IMR-90 (cell line): ENCODE measurements at regions not wholly inside any gene's neighbourhood (a gene's known extent, or its start where the extent isn't known, plus 50 kb on each side); places are given as distances from the start of the nearest gene placed in this dataset.

ENCODE experiments used
- ATAC-seq: fragments of 200-7000 bp; cut with Tn5 transposase; 2 replicates; pipeline ENCODE4 v1.9.1; 2020; ENCODE audit warnings: low read depth, mild to moderate bottlenecking, moderate library complexity
- BruUV-seq: library from RNA; stranded (reverse); fragments of 400-500 nt; replicated peaks from 2 replicates; lab custom pipeline; 2021; lab: Mats Ljungman, UMichigan
- CTCF ChIA-PET: fragments of 300-600 bp; formaldehyde crosslinking; extraction: SDS; loops from one replicate; lab custom pipeline; 2021; ENCODE audit warnings: antibody characterized with exemption; lab: Yijun Ruan, JAX
- POLR2A ChIA-PET: fragments of 300-600 bp; sonication (Branson Sonifier 250); formaldehyde crosslinking; loops from one replicate; lab custom pipeline; 2022; ENCODE audit warnings: antibody characterized with exemption; ENCODE audit not compliant: unreplicated experiment; lab: Charles Lee
- DNase-seq: peaks from one replicate; pipeline ENCODE4 v3.0.0; 2013
- H2AFZ ChIP-seq: replicated peaks from 2 replicates; pipeline ENCODE3; 2013; ENCODE audit warnings: low read length, mild to moderate bottlenecking; ENCODE audit not compliant: poor library complexity
- H2AK5ac ChIP-seq: 2 replicates; pipeline ENCODE4 v1.6.1; 2013; ENCODE audit warnings: low read depth, low read length, inconsistent platforms
- H2AK9ac ChIP-seq: replicated peaks from 2 replicates; pipeline ENCODE3; 2013; ENCODE audit warnings: mild to moderate bottlenecking, low read depth, low read length, moderate library complexity; ENCODE audit not compliant: poor library complexity
- H2BK120ac ChIP-seq: 2 replicates; pipeline ENCODE4 v1.6.1; 2013; ENCODE audit warnings: low read depth, low read length, inconsistent platforms
- H2BK15ac ChIP-seq: 3 replicates; pipeline ENCODE4 v1.6.1; 2013; ENCODE audit warnings: low read depth, low read length, inconsistent platforms
- H2BK20ac ChIP-seq: 2 replicates; pipeline ENCODE4 v1.6.1; 2013; ENCODE audit warnings: low read depth, mild to moderate bottlenecking, inconsistent platforms, low read length, moderate library complexity
- H2BK5ac ChIP-seq: 2 replicates; pipeline ENCODE4 v1.6.1; 2013; ENCODE audit warnings: mild to moderate bottlenecking, low read depth, low read length, inconsistent platforms; ENCODE audit not compliant: poor library complexity, severe bottlenecking
- H3K14ac ChIP-seq: replicated peaks from 2 replicates; pipeline ENCODE4 v1.6.1; 2013; ENCODE audit warnings: low read depth, low read length, inconsistent platforms
- H3K18ac ChIP-seq: 2 replicates; pipeline ENCODE4 v1.6.1; 2013; ENCODE audit warnings: low read depth, low read length, control low read depth
- H3K23ac ChIP-seq: 2 replicates; pipeline ENCODE4 v1.6.1; 2013; ENCODE audit warnings: low read depth, low read length, inconsistent platforms
- H3K27ac ChIP-seq: 2 replicates; pipeline ENCODE4 v1.5.1; 2013; ENCODE audit warnings: mild to moderate bottlenecking, control low read depth, low read length; ENCODE audit not compliant: insufficient read depth
- H3K27me3 ChIP-seq: 2 replicates; pipeline ENCODE4 v1.6.1; 2013; ENCODE audit warnings: low read length; ENCODE audit not compliant: control insufficient read depth, insufficient read depth
- H3K36me3 ChIP-seq: 2 replicates; pipeline ENCODE4 v1.6.1; 2013; ENCODE audit warnings: low read length, mixed read lengths; ENCODE audit not compliant: control insufficient read depth, insufficient read depth
- H3K4ac ChIP-seq: 2 replicates; pipeline ENCODE4 v1.6.1; 2013; ENCODE audit warnings: low read depth, low read length, inconsistent platforms
- H3K4me1 ChIP-seq: 2 replicates; pipeline ENCODE4 v1.6.1; 2013; ENCODE audit warnings: low read length, mixed read lengths; ENCODE audit not compliant: control insufficient read depth, insufficient read depth
- H3K4me2 ChIP-seq: 2 replicates; pipeline ENCODE4 v1.6.1; 2013; ENCODE audit warnings: low read depth, mild to moderate bottlenecking, control low read depth, low read length, moderate library complexity
- H3K4me3 ChIP-seq: 2 replicates; pipeline ENCODE4 v1.5.1; 2013; ENCODE audit warnings: low read depth, mild to moderate bottlenecking, control low read depth, low read length, moderate library complexity; ENCODE audit not compliant: insufficient read depth
- H3K56ac ChIP-seq: 2 replicates; pipeline ENCODE4 v1.6.1; 2013; ENCODE audit warnings: low read length, inconsistent platforms; ENCODE audit not compliant: insufficient read depth; ENCODE audit errors: extremely low read depth
- H3K79me1 ChIP-seq, 2 experiments: 2 replicates each; pipeline ENCODE4 v1.6.1; 2013; ENCODE audit warnings: low read length in 2 of 2, inconsistent platforms in 1 of 2, low read depth in 1 of 2
- H3K9ac ChIP-seq: 2 replicates; pipeline ENCODE4 v1.6.1; 2013; ENCODE audit warnings: low read depth, low read length, control low read depth
- H3K9me1 ChIP-seq: 2 replicates; pipeline ENCODE4 v1.6.1; 2013; ENCODE audit warnings: low read length, inconsistent platforms; ENCODE audit not compliant: insufficient read depth
- H3K9me3 ChIP-seq: 2 replicates; pipeline ENCODE4 v1.6.1; 2013; ENCODE audit warnings: low read length; ENCODE audit not compliant: control insufficient read depth, insufficient read depth
- H4K20me1 ChIP-seq: 2 replicates; pipeline ENCODE4 v1.6.1; 2013; ENCODE audit warnings: low read length, inconsistent platforms; ENCODE audit not compliant: insufficient read depth
- H4K5ac ChIP-seq: 2 replicates; pipeline ENCODE4 v1.6.1; 2013; ENCODE audit warnings: mild to moderate bottlenecking, low read depth, low read length, control low read depth
- H4K8ac ChIP-seq, 2 experiments: 2 replicates each; pipeline ENCODE4 v1.6.1; 2013; ENCODE audit warnings: low read depth in 2 of 2, low read length in 2 of 2, control low read depth in 1 of 2, inconsistent platforms in 1 of 2
- H4K91ac ChIP-seq: 2 replicates; pipeline ENCODE4 v1.6.1; 2013; ENCODE audit warnings: low read depth, low read length, inconsistent platforms; ENCODE audit not compliant: insufficient read depth
- CTCF ChIP-seq: conservative IDR thresholded peaks from 2 replicates; pipeline ENCODE4 v1.5.1; 2012; ENCODE audit warnings: mild to moderate bottlenecking, low read depth, low read length, improper control_type of control experiment
- FOS ChIP-seq: fragments of 150-350 bp; IDR thresholded peaks from 2 replicates; pipeline ENCODE4 v1.6.1; 2016; ENCODE audit warnings: low read depth, low read length
- MAFK ChIP-seq: IDR thresholded peaks from 2 replicates; pipeline ENCODE4 v1.6.1; 2012; ENCODE audit warnings: low read depth, low read length, improper control_type of control experiment
- RAD21 ChIP-seq: IDR thresholded peaks from 2 replicates; pipeline ENCODE4 v1.6.1; 2012; ENCODE audit warnings: low read length, improper control_type of control experiment
- RCOR1 ChIP-seq: IDR thresholded peaks from 2 replicates; pipeline ENCODE4 v1.6.1; 2012; ENCODE audit warnings: mild to moderate bottlenecking, low read length, improper control_type of control experiment; ENCODE audit not compliant: insufficient replicate concordance
- WGBS, 2 experiments: methylation state at CpG; one replicate each; pipeline versions ENCODE4 v1.1.5 to v1.1.7; 2013; ENCODE audit warnings: missing lambda C conversion rate in 2 of 2; ENCODE audit not compliant: insufficient read length in 1 of 2; ENCODE audit errors: extremely low coverage in 2 of 2; 5-methylcytosine and 5-hydroxymethylcytosine counted together
- dilution Hi-C: fragments of 300-500 bp; cut with HindIII; formaldehyde crosslinking; loops from one replicate; pipeline ENCODE4 v1.14.3; 2018; ENCODE audit warnings: low sequenced_read_pairs; ENCODE audit not compliant: unreplicated experiment
- in situ Hi-C: fragments of 300-500 bp; cut with MboI; formaldehyde crosslinking; loops from 3 replicates; pipeline ENCODE4 v1.14.3; 2019; ENCODE audit warnings: low sequenced_read_pairs, inconsistent platforms, mixed read lengths
- intact Hi-C: fragments of 100-400 bp; cut with micrococcal nuclease; formaldehyde crosslinking; loops from 2 replicates; pipeline ENCODE4 v1.10.0; 2022

- dilution Hi-C loops (no loop called here), intact Hi-C loops (loop anchor here (2.0 to 10.0 kb wide), 2 partner anchors 175 to 373 kb away; no protein-coding TSS in a partner anchor), in situ Hi-C loops (no loop called here)
- H4K8ac ChIP-seq = no peak overlapping the region
- H2AK5ac ChIP-seq = no peak overlapping the region
- H4K5ac ChIP-seq = no peak overlapping the region
- no peak overlapping the region for H2BK15ac ChIP-seq
- peak; percentile 24 for DNase-seq
- H3K27ac ChIP-seq = no peak overlapping the region
- H3K9ac ChIP-seq = no peak overlapping the region
- peak overlapping the region; percentile 24 for H2BK5ac ChIP-seq
- H4K91ac ChIP-seq = no peak overlapping the region
- ChIA-PET POLR2A (no interaction called here), CTCF (no interaction called here)
- H3K4me2 ChIP-seq = no peak overlapping the region
- no peak overlapping the region for H3K18ac ChIP-seq
- no peak overlapping the region for H2AFZ ChIP-seq
- H3K27me3 ChIP-seq = no peaks in the 10 kb centered on the region
- no peak overlapping the region for H3K23ac ChIP-seq
- H3K4me1 ChIP-seq = no peaks in the 10 kb centered on the region
- H3K79me1 ChIP-seq = no peaks in the 10 kb centered on the region
- ATAC-seq = no peak
- no peak for TF ChIP-seq RAD21
- TF ChIP-seq MAFK = no peak
- no peak for TF ChIP-seq CTCF
- no peak for TF ChIP-seq RCOR1
- TF ChIP-seq FOS = no peak
- no peaks in the 10 kb centered on the region for H3K36me3 ChIP-seq
- H3K4me3 ChIP-seq = no peak overlapping the region
- no peak overlapping the region for H3K14ac ChIP-seq
- 100% methylated on average over 1 of the region's 3 CpGs; no CpG with 5 or more reads in 1 of the 2 experiments for WGBS, 2 experiments
- no peaks in the 10 kb centered on the region for H3K9me1 ChIP-seq
- no peak overlapping the region for H3K56ac ChIP-seq
- no peak overlapping the region for H2AK9ac ChIP-seq
- no peak overlapping the region; the same call in 1 of the 2 replicates for H3K4ac ChIP-seq
- no peaks in the 10 kb centered on the region for H3K9me3 ChIP-seq
- no peak overlapping the region for H2BK120ac ChIP-seq
- no peak overlapping the region for H2BK20ac ChIP-seq
- BruUV-seq = no TSS peak
- H4K20me1 ChIP-seq = no peaks in the 10 kb centered on the region
These were observed 433.9 kb upstream of the SLC30A5 start for GRCh38 chr5:68659881-68660280.
